T47D (cell line): ENCODE measurements at regions not wholly inside any gene's neighbourhood (a gene's known extent, or its start where the extent isn't known, plus 50 kb on each side); places are given as distances from the start of the nearest gene placed in this dataset.

Experiments
- DNase-seq, 2 experiments: peaks; one replicate each; pipeline versions ENCODE4 v3.0.0 to v3.0.0-alpha.2; 2011 to 2012; ENCODE audit warnings: low read depth in 1 of 2, low spot score in 1 of 2
- JUND ChIP-seq: IDR thresholded peaks from 2 replicates; pipeline ENCODE4 v1.6.1; 2012; ENCODE audit warnings: low read depth
- in situ Hi-C: cut with HindIII; loops from 2 replicates; pipeline ENCODE4 v1.10.0; 2016; ENCODE audit warnings: low sequenced_read_pairs, low pct_unique_long_range_greater_than_20kb

- TF ChIP-seq JUND: no peak
- in situ Hi-C loops: no loop called here
- DNase-seq: peak in 1 of 2 experiments; percentile 71
Observed at GRCh38 chr1:185681034-185681633, 53.1 kb upstream of the HMCN1 start.

GRCh38 chr1:185680453-185680852, 53.7 kb upstream of the HMCN1 start:
- DNase-seq: no peak
- in situ Hi-C loops: no loop called here
- TF ChIP-seq JUND: no peak

GRCh38 chr1:185679220-185679619, 55.0 kb upstream of the HMCN1 start:
- no peak for TF ChIP-seq JUND
- DNase-seq: no peak
- in situ Hi-C loops: no loop called here

GRCh38 chr1:185676969-185677368, 57.2 kb upstream of the HMCN1 start:
- no peak for DNase-seq
- TF ChIP-seq JUND: no peak

GRCh38 chr1:185674201-185674600, 60.0 kb upstream of the HMCN1 start:
- TF ChIP-seq JUND: no peak
- peak in 1 of 2 experiments; percentile 25 for DNase-seq
- in situ Hi-C loops: no loop called here

More at GRCh38 chr1:185676969-185677368, 57.2 kb upstream of the HMCN1 start:
- in situ Hi-C loops: no loop called here

GRCh38 chr1:185672719-185673360, 61.4 kb upstream of the HMCN1 start:
- in situ Hi-C loops: no loop called here
- DNase-seq: no peak
- no peak for TF ChIP-seq JUND

GRCh38 chr1:185670187-185670627, 64.0 kb upstream of the HMCN1 start:
- in situ Hi-C loops: no loop called here
- peak in 1 of 2 experiments; percentile 48 for DNase-seq
- no peak for TF ChIP-seq JUND

GRCh38 chr1:185668013-185668412, 66.2 kb upstream of the HMCN1 start:
- no peak for DNase-seq
- in situ Hi-C loops: no loop called here
- TF ChIP-seq JUND: no peak

GRCh38 chr1:185666582-185666981, 67.6 kb upstream of the HMCN1 start:
- TF ChIP-seq JUND: no peak
- DNase-seq: no peak
- in situ Hi-C loops: no loop called here

GRCh38 chr1:185663771-185664296, 70.4 kb upstream of the HMCN1 start:
- TF ChIP-seq JUND: no peak
- no peak for DNase-seq
- in situ Hi-C loops: no loop called here

- no peak for TF ChIP-seq JUND
- in situ Hi-C loops: no loop called here
- DNase-seq: no peak
Observed at GRCh38 chr1:185663332-185663731, 70.9 kb upstream of the HMCN1 start.

- in situ Hi-C loops: no loop called here
- no peak for TF ChIP-seq JUND
- no peak for DNase-seq
Observed at GRCh38 chr1:185661971-185662370, 72.2 kb upstream of the HMCN1 start.

- no peak for TF ChIP-seq JUND
- in situ Hi-C loops: no loop called here
- DNase-seq: no peak
Observed at GRCh38 chr1:185656663-185657062, 77.5 kb upstream of the HMCN1 start.

GRCh38 chr1:185654952-185655314, 79.3 kb upstream of the HMCN1 start:
- no peak for TF ChIP-seq JUND
- in situ Hi-C loops: no loop called here
- DNase-seq: no peak
